ENCODE measurements at regions not wholly inside any gene's neighbourhood (a gene's known extent, or its start where the extent isn't known, plus 50 kb on each side); places are given as distances from the start of the nearest gene placed in this dataset.
"Not testable (repeated sequence)": the region's sequence is repeated elsewhere in the genome, so short reads cannot be mapped to it uniquely, and the experiment has no call there.

DNA sequence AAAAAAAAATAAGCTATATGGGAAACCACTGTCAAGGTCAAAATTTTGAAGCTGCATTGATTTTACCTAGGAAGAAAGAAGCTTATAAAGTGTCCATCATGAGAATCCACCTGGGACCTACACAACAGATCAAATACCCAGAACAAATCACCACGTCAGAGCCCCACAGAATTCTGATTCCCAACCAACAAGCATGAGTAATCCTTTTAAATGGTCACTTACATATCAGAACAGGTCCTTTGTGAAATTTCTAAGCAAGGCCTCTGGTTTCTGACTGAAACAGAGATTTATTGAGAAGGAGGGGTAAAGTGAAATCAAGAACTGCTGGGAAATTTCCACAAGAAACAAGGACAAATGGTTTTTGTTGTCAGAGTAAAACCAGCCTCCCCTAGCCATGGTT, 93.2 kb downstream of the FOXD4L6 start:
- TF ChIP-seq, protein P1, sequence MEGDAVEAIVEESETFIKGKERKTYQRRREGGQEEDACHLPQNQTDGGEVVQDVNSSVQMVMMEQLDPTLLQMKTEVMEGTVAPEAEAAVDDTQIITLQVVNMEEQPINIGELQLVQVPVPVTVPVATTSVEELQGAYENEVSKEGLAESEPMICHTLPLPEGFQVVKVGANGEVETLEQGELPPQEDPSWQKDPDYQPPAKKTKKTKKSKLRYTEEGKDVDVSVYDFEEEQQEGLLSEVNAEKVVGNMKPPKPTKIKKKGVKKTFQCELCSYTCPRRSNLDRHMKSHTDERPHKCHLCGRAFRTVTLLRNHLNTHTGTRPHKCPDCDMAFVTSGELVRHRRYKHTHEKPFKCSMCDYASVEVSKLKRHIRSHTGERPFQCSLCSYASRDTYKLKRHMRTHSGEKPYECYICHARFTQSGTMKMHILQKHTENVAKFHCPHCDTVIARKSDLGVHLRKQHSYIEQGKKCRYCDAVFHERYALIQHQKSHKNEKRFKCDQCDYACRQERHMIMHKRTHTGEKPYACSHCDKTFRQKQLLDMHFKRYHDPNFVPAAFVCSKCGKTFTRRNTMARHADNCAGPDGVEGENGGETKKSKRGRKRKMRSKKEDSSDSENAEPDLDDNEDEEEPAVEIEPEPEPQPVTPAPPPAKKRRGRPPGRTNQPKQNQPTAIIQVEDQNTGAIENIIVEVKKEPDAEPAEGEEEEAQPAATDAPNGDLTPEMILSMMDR (IDR thresholded peaks at IDR 0.05; ENCODE audit: low read depth, low read length, missing input control) = not testable (repeated sequence)
- TF ChIP-seq GABPA (IDR thresholded peaks at IDR 0.05 in 1 of 2, conservative IDR thresholded peaks at IDR 0.05 in 1 of 2); RAD21 (IDR thresholded peaks at IDR 0.05); HNF4G (IDR thresholded peaks at IDR 0.05); FOXA1 (IDR thresholded peaks at IDR 0.05); EGR1 (IDR thresholded peaks at IDR 0.05; ENCODE audit: low read depth in 2 of 2): not testable (repeated sequence)
- TF ChIP-seq, protein P2, sequence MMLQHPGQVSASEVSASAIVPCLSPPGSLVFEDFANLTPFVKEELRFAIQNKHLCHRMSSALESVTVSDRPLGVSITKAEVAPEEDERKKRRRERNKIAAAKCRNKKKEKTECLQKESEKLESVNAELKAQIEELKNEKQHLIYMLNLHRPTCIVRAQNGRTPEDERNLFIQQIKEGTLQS (IDR thresholded peaks at IDR 0.05) = not testable (repeated sequence)
